SU-DHL-6 (cell line): ENCODE measurements at regions not wholly inside any gene's neighbourhood (a gene's known extent, or its start where the extent isn't known, plus 50 kb on each side); places are given as distances from the start of the nearest gene placed in this dataset.

Source experiments
- H2AFZ ChIP-seq: fragments of 200-600 bp; sonication (generic); 2 replicates; pipeline ENCODE4 v1.6.1; 2014; ENCODE audit warnings: low read depth, mild to moderate bottlenecking, moderate library complexity, mixed read lengths, antibody characterized with exemption, low read length; ENCODE audit not compliant: severe bottlenecking
- H3F3A ChIP-seq: fragments of 200-600 bp; shearing (Covaris generic); 2 replicates; pipeline ENCODE4 v1.6.0; 2016; ENCODE audit warnings: antibody characterized with exemption, mild to moderate bottlenecking; ENCODE audit not compliant: insufficient read depth
- H3K27ac ChIP-seq: fragments of 200-600 bp; sonication (generic); 2 replicates; pipeline ENCODE4 v1.5.1; 2016; ENCODE audit warnings: low read depth, mild to moderate bottlenecking, low read length, moderate library complexity, mixed read lengths
- H3K27me3 ChIP-seq: fragments of 200-600 bp; sonication (generic), shearing (Covaris generic); 2 replicates; pipeline ENCODE4 v1.6.0; 2014; ENCODE audit warnings: mild to moderate bottlenecking, low read length
- H3K36me3 ChIP-seq: fragments of 200-600 bp; sonication (generic); 2 replicates; pipeline ENCODE4 v1.6.1; 2014; ENCODE audit warnings: mild to moderate bottlenecking, low read length, mixed read lengths
- H3K4me2 ChIP-seq: fragments of 300-600, 200-600 bp; shearing (Covaris generic), sonication (generic); 2 replicates; pipeline ENCODE4 v1.6.0; 2014; ENCODE audit warnings: low read length, low read depth, mild to moderate bottlenecking; ENCODE audit not compliant: poor library complexity, severe bottlenecking
- H3K4me3 ChIP-seq: fragments of 200-600 bp; sonication (generic); 2 replicates; pipeline ENCODE4 v1.5.1; 2014; ENCODE audit warnings: antibody characterized with exemption, low read length, mild to moderate bottlenecking, mixed read lengths; ENCODE audit not compliant: insufficient read depth, poor library complexity, severe bottlenecking
- H3K79me2 ChIP-seq: fragments of 200-600 bp; sonication (generic); 2 replicates; pipeline ENCODE4 v1.6.1; 2014; ENCODE audit warnings: mild to moderate bottlenecking, low read length, moderate library complexity; ENCODE audit not compliant: insufficient read depth
- H3K9ac ChIP-seq: fragments of 200-600 bp; sonication (generic); 2 replicates; pipeline ENCODE4 v1.7.0; 2014; ENCODE audit warnings: mild to moderate bottlenecking, low read length
- H3K9me2 ChIP-seq: fragments of 200-600 bp; sonication (generic); replicated peaks from 2 replicates; pipeline ENCODE4 v1.6.1; 2014; ENCODE audit warnings: low read length; ENCODE audit not compliant: insufficient read depth
- H3K9me3 ChIP-seq: fragments of 200-600 bp; sonication (generic); 2 replicates; pipeline ENCODE4 v1.6.1; 2014; ENCODE audit warnings: low read length, mixed read lengths; ENCODE audit not compliant: insufficient read depth
- H4K20me1 ChIP-seq: fragments of 200-600 bp; sonication (generic); 2 replicates; pipeline ENCODE4 v1.6.1; 2014; ENCODE audit warnings: low read depth, mild to moderate bottlenecking, antibody characterized with exemption, low read length, moderate library complexity, mixed read lengths
- CTCF ChIP-seq: fragments of 200-600 bp; sonication (generic); IDR thresholded peaks from one replicate; pipeline ENCODE4 v1.5.1; 2017; ENCODE audit warnings: antibody characterized with exemption, mild to moderate bottlenecking, low read length, moderate library complexity; ENCODE audit not compliant: insufficient read depth, poor library complexity, severe bottlenecking
- EZH2phosphoT487 ChIP-seq: fragments of 200-600 bp; sonication (generic), shearing (Covaris generic); conservative IDR thresholded peaks from 2 replicates; pipeline ENCODE4 v1.6.1; 2018; ENCODE audit warnings: mild to moderate bottlenecking, antibody characterized with exemption, low read length, moderate library complexity, mixed read lengths

- H2AFZ ChIP-seq: no peak overlapping the region
- TF ChIP-seq CTCF: no peak
- H4K20me1 ChIP-seq: no peaks in the 10 kb centered on the region
- no peaks in the 10 kb centered on the region for H3F3A ChIP-seq
- H3K79me2 ChIP-seq: no peaks in the 10 kb centered on the region
- H3K4me3 ChIP-seq: no peak overlapping the region
- H3K9ac ChIP-seq: no peak overlapping the region
- H3K36me3 ChIP-seq: no peaks in the 10 kb centered on the region
- H3K27me3 ChIP-seq: no peaks in the 10 kb centered on the region
- no peaks in the 10 kb centered on the region for H3K9me3 ChIP-seq
- no peak overlapping the region for H3K4me2 ChIP-seq
- H3K9me2 ChIP-seq: no peaks in the 10 kb centered on the region
- no peak overlapping the region for H3K27ac ChIP-seq
Measured at GRCh38 chr1:75668813-75669212, 55.7 kb upstream of the ACADM start.

DNA sequence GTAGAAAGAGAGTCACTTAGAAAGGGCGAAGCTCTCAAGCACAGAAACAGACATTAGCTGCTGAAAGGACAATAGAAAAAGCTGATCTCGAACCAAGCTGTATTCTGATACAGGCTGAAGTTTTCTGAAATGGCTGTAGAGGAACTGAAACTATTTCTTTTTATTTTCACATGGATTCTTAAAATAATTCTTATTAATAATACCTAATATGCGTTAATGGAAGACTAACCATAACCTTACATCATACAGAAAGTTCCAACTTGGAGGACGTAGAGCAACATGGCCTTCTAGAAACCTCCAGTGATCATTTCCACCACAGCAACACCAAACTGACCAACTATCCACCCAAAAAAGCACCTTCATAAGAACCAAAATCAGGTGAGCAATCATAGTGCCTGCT, 52.8 kb upstream of the ACADM start:
- Histone ChIP-seq H3K9me2 (no peaks in the 10 kb centered on the region), H3K27me3 (no peaks in the 10 kb centered on the region), H3K4me3 (no peak overlapping the region), H2AFZ (peak overlapping the region; percentile 64), H3K9ac (no peak overlapping the region), H3K79me2 (no peaks in the 10 kb centered on the region), H3K9me3 (no peaks in the 10 kb centered on the region), H3K36me3 (no peaks in the 10 kb centered on the region), H4K20me1 (no peaks in the 10 kb centered on the region), H3F3A (no peaks in the 10 kb centered on the region), H3K4me2 (no peak overlapping the region), H3K27ac (no peak overlapping the region)
- TF ChIP-seq CTCF (no peak), EZH2phosphoT487 (no peak)

GRCh38 chr1:75672108-75672507, 52.4 kb upstream of the ACADM start:
- TF ChIP-seq CTCF (no peak), EZH2phosphoT487 (no peak)
- no peak overlapping the region for H3K4me2 ChIP-seq
- H3K27ac ChIP-seq: no peak overlapping the region
- H3K36me3 ChIP-seq: no peaks in the 10 kb centered on the region
- H3K9ac ChIP-seq: no peak overlapping the region
- no peaks in the 10 kb centered on the region for H4K20me1 ChIP-seq
- H3K79me2 ChIP-seq: no peaks in the 10 kb centered on the region
- no peaks in the 10 kb centered on the region for H3K27me3 ChIP-seq
- H2AFZ ChIP-seq: peak overlapping the region; percentile 64
- H3K4me3 ChIP-seq: no peak overlapping the region
- H3K9me2 ChIP-seq: no peaks in the 10 kb centered on the region
- H3K9me3 ChIP-seq: no peaks in the 10 kb centered on the region
- no peaks in the 10 kb centered on the region for H3F3A ChIP-seq
